ENCODE measurements at regions not wholly inside any gene's neighbourhood (a gene's known extent, or its start where the extent isn't known, plus 50 kb on each side); places are given as distances from the start of the nearest gene placed in this dataset.
"Not testable (repeated sequence)": the region's sequence is repeated elsewhere in the genome, so short reads cannot be mapped to it uniquely, and the experiment has no call there.

GRCh38 chr6:144633886-144634285 lies 348.8 kb downstream of the UTRN start:
- no peak for DNase-seq

DNA sequence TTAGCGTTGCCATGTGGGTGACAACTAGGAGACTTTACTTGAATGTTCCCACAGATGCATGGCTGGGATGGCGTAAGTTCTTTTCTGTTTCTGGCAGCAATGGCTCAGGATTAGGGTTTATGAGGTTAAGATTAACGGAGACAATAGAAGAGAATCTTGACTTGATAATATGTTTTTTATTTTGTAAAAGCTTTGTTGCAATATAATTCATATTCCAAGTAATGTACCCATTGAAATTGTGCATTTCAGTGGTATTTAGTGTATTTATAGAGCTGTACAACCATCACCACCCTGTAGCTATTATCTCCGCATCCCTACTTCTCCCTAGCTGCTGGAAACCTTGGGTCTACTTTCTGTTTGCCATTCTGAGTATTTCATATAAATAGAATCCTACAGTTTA lies 349.2 kb downstream of the UTRN start:
- no peak for DNase-seq

GRCh38 chr6:144635051-144635450 lies 349.9 kb downstream of the UTRN start:
- DNase-seq: no peak

GRCh38 chr6:144636025-144636424 lies 350.9 kb downstream of the UTRN start:
- DNase-seq: not testable (repeated sequence)

DNA sequence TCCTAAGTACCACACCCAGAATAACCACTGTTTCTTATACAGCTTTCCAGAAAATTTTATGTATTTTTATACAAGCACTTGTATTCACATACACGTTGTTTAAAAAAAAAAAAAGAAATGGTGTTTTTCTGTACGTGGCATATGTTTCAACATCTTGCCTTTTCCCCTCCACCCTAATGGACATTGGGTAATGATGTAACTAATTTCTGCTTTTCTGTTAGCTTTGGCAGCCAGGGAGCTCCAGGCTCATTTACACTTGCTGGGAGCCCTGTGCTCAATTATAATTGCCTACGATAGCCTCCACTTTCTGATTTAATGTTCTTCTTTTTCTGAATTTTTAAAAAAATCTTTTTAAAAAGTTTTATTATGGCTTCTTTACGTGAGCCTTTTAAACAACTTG lies 352.4 kb downstream of the UTRN start:
- no peak for DNase-seq

GRCh38 chr6:144639654-144640053 lies 354.5 kb downstream of the UTRN start:
- DNase-seq: no peak

DNA sequence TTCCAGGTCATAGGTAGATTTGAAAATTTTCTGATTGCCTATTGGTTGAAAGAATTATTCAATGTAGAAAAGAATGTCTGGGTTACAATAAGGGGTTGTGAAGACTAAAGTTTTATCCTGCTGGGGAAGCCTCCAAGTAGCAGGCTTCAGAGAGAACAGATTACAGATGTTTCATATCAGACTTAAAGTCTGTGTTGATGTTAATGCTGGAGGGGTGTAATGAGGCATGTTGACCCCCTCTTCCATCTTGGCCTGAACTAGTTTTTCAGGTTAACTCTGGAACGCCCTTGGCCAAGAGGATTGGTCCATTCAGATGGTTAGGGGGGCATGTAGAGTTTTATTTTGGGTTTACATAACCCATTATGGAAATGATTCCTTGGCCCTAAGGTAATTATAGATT lies 356.2 kb downstream of the UTRN start:
- no peak for DNase-seq

DNA sequence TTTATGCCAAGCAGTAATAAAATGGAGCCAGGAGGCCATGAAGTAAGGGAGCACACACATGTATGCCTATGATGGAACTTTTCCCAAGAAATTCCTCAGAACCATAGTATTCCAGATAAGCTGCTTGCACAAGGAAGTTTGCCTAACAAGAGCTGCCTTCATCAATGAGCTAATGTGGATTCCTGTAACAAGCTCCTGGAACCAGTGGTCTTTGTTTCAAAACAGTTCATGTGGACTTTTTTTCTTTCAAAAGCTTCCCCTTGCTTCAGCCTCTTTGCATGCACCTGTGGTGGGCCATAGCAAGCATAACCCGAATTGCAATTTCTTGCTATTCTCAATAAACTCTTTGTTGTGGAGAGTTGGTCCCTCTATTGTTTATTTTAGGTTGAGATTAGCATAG lies 359.6 kb downstream of the UTRN start:
- DNase-seq: no peak

GRCh38 chr6:144646093-144647056 lies 361.2 kb downstream of the UTRN start:
- DNase-seq: no peak

- no peak for DNase-seq
Measured at GRCh38 chr6:144647406-144647964, 362.4 kb downstream of the UTRN start.

DNA sequence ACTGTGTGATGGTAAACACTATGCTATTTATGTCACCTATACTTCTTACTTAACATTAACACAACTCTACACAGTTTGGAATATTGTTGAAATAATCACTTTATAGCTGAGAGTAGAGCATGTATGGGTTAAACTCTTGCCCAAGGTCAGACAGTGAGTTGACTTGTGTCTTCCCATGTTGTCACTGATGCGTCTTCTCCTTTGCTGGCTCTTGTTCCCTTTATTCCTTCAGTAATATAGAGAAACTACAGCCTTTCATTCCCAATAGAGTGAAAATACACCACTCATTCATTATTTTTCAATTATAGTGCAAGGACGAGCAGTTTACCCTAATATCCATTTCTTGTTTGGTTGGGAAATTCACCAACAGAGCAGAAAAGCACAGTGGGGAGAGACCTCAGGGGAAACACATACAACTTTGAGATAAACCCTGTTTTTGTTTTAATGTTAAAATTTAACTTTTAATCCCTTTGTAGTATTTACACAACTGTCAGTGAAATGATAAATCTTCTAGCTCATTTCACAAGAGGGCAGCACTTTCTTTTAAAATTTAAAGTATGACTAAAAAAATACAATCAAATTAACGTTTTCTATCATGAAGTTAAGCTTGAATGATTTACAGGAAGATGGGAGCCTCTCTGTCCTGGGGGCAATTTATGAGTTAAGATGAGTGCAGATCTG lies 363.0 kb downstream of the UTRN start:
- DNase-seq: no peak

DNA sequence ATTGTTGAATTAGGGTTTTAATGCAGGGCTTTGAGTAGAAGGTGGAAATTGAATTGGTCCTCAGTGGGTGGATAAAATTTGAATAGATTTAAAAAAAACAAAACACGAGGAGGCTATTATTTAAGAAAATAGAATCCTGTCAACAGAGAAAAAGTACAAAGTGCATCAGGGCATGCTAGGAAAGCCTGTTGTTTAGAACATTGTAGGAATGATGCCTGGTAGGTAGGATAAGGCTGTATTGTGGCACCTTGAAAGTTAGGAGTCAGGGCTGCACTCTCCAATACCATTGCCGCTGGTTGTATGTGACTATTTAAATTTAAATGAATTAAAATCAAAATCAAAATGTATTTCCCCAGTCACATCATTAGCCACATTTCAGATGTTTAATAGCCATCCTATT lies 363.9 kb downstream of the UTRN start:
- DNase-seq: no peak

GRCh38 chr6:144651234-144651633 lies 366.1 kb downstream of the UTRN start:
- DNase-seq: no peak

DNA sequence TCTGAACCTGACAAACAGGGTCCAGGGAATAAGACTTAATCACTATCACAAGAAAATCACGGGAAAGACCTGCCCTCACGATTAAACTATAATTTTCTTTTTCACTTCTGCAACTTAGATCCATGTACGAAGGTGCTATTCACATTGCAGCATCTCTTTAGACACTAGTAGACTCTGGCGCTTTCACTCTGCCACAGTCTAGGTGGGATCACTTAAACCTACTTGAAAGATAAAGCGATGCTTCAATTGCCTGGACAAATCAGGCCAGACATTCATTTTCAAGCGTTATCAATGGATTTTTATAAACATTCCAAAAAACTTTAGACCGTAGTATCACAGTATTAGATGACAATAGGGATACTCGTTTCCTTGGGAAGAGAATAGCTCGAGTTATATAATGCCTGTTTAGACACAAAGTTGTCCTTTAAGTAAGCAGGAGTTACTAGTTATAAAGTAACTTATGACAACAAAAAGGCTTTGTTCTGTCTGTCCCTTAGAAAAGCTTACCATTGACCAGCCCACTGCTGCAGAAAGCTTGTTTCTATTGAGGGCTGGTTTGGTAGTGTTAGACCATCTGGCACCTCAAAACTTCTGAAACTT lies 367.3 kb downstream of the UTRN start:
- DNase-seq: no peak

DNA sequence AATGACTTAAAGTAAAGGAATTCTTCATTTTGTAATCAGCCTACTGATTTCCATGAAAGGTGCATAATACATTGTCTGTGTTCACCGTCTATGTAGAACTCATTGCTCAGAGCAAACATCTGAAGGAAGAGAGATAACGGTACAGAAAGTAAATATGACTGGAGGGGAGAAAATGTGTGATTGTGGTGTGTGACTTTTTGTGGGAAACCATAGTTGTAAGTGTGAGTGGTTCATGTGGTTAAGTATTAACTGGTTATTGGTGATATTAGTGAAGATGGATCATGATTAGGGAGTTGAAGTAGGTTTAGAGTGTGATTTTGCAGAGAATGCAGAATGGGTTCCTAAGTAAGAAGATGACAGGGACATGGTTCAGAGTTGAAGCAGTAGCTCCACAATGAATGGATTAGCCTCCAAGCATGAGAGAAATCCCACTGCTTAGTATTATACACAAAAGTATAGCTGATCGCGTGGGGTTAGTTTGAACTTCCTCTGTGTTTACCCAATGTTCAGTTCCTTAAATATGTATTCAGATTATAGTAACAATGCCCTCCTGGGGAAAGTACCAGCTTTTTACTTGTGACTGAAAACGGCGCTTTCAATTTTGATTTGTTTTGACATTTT lies 368.9 kb downstream of the UTRN start:
- no peak for DNase-seq

DNA sequence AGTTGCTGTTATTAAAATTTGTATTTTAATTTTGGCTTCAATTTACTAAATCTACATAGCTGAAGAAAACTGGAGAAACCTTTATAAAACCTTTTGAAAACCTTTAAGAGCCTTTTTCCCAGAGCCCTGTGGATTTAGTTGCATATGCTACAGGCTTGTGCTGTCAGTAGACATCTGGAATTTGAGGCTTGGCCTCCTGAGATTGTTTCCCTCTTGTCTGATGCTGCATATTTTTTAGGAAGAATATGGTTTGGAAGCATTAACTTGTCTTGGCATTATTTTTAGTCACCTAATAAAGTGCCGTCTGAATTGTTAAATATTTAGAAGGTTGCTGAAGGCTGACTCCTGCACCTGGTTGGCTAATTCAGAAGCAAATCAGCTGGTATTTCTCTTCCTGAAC lies 369.4 kb downstream of the UTRN start:
- DNase-seq: no peak

DNA sequence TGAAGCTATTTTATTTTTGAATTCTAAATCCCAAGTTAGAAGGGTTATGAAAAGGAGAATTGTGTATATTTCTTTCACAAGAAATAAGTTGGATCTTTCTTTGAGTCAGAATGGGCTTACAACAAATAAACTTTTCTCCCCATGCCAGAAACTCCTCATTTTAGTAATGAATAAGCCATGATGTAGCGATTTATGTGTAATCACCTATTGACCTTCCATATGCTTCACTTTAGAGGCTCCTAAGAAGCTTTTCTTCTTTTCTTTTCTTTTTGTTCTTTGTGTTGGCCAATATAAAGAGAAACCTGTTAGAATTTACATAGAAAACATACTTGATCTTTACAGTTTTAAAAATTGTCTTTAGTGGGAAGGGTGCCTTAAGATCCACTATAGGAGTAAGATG lies 370.2 kb downstream of the UTRN start:
- no peak for DNase-seq

DNA sequence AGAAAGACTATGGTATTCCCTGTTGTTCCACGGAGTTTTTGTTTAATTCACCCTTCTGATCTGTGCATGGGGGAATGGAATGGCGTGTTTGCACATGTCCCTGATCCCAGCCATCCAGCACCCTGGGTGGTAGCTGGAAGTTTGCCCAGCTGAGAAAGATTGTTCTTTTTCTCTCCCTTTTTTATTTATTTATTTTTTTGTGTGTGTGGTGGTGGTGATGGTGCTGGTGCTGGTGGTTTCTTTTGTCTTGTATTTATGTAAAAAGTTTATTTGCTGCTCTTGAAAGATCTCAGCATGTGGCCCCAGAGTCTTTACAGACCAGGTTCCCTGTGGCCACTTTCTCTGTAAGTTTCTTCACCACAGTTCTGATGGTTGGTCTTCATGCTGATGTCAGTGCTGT lies 372.6 kb downstream of the UTRN start:
- DNase-seq: no peak

DNA sequence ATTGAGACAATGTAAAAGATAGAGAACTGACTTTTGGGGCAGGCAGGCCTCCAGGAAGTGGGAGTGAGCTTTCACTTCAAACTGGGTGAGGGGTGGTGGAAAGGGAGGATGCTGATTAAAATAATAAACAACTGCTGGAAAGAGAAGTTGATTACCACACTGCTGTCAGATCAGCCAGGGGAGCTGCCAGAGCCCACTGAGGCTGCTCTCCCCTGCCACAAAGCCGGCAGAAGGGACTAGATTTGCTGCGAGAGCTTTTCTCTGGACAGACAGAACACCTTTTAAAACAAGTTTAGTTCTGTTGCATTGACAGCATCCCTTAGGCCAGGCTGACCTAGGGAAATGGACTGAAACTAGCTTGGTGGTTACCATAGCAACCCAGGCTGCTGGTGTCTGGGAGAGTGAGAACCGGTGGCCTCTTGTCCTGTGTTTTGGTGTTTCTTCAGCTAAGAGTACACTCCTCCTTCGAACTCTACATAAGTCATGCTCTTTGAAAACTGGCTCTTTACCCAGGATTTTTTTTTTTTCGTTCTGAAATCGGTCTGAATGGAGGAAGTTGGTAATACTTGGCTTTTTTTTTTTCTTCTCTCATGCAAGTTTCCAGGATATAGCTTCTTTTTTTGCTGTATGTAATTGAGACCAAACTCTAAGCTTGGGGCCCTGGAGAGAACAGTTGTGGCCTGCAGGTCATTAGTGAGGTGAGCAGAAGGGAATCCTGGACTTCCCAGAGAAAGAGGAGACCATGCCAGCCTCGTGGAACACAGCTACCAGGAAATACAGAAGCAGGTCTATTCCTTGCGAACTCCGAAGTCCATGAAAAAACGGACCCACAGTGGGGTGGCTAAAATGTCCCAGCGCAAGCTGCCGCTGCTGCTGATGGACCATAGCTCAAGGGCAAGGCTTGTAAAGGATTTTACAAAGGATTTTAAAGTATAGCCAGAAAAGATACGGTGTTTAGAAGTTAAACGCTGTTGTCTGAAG lies 374.4 kb downstream of the UTRN start:
- DNase-seq: no peak

GRCh38 chr6:144660561-144661115 lies 375.5 kb downstream of the UTRN start:
- no peak for DNase-seq

DNA sequence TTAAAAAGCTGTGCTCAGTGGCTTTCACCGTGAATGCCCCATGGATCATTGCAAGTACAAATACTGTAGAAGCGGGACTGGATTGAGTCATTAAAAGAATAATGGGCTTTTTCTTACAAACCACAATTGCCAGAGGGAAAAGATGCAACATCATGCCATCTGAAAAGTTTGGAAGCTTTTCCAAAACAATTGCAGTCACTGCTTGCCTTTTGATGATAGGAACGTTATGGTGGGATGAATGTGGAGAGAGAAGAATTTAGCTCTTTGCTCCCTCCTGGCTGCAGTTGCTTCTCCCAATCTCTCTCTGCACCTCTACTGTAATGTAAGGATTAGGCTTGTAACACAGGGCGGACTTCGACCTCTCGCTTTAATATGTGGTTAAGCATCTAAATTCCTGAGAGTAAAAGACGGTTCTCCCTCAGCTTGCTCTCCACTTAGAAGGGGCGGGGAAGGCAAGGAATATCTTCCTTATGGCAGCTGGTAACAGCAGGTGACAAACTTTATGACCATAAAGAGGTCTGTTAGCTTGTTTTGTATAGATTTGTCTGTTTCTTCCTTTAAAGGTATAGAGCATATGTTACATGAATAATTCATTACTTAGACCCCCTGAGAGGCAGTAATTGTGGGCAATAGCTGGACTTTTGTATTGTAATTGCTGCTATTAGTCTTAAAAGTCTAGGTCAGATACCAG lies 376.1 kb downstream of the UTRN start:
- no peak for DNase-seq
